ENCODE measurements at regions not wholly inside any gene's neighbourhood (a gene's known extent, or its start where the extent isn't known, plus 50 kb on each side); places are given as distances from the start of the nearest gene placed in this dataset.

DNA sequence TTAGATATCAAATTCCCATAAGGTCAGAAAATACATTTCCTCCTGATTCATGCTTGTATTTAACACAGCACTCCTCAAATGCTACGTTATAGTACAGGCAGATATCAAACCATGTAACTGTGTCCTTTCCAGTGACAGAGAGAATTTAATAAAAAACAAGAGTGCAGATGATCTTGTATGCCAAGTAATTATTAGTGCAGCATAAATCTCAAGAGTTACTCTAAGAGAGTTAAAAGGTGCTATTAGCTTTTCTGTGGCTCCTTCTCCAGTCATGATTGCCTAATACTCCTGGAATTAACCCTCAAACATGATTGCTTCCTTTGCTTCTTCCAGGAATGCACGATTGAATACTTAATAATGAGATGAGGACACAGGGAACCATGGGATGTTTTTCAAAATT is 413.0 kb upstream of the DPH6 start:
- no peaks in the 10 kb centered on the region for H3K4me1 ChIP-seq (ENCODE audit: control insufficient read depth, insufficient read depth, low read length)
- intact Hi-C loops (cut with micrococcal nuclease; ENCODE audit: unreplicated experiment) (no loop called here), in situ Hi-C loops (cut with MboI) (no loop called here)
- H4K20me1 ChIP-seq (ENCODE audit: control insufficient read depth, insufficient read depth), result no peaks in the 10 kb centered on the region
- FAIRE-seq (no peak), ATAC-seq (no peak), DNase-seq (ENCODE audit: low read depth, low spot score) (no peak)
- no peaks in the 10 kb centered on the region for H3K36me3 ChIP-seq (ENCODE audit: control insufficient read depth in 2 of 2, insufficient read depth in 2 of 2, low read length in 1 of 2)
- H3K27ac ChIP-seq (ENCODE audit: control insufficient read depth, insufficient read depth), result no peak overlapping the region
- 3% methylated on average over 2 of the region's 2 CpGs for WGBS (ENCODE audit: insufficient coverage, insufficient replicate concordance, low lambda C conversion rate, missing lambda C conversion rate)
- no peaks in the 10 kb centered on the region for H3K79me2 ChIP-seq (ENCODE audit: control insufficient read depth, insufficient read depth, low read length)
- CTCF ChIA-PET, result no interaction called here
- no TSS peak for BruUV-seq (replicated peaks)
- POLR2A ChIA-PET, result no interaction called here
- RAD21 ChIA-PET (ENCODE audit: unreplicated experiment), result no interaction called here
- SMC1A ChIA-PET (ENCODE audit: uncharacterized antibody, unreplicated experiment), result no interaction called here
- no peak overlapping the region for H2AFZ ChIP-seq (ENCODE audit: control insufficient read depth, low read depth, low read length)
- H3K4me3 ChIP-seq, result no peak overlapping the region
- H3K9ac ChIP-seq (ENCODE audit: control insufficient read depth, insufficient read depth, low read length), result no peak overlapping the region
- H3K9me3 ChIP-seq (replicated peaks; ENCODE audit: control insufficient read depth, insufficient read depth, low read length), result no peaks in the 10 kb centered on the region
- no peak overlapping the region for H3K4me2 ChIP-seq (ENCODE audit: control insufficient read depth, insufficient read depth)
- no peaks in the 10 kb centered on the region for H3K27me3 ChIP-seq (replicated peaks in 1 of 2; ENCODE audit: control insufficient read depth in 2 of 2, insufficient read depth in 2 of 2, low read length in 1 of 2)
- TF ChIP-seq, protein P1, sequence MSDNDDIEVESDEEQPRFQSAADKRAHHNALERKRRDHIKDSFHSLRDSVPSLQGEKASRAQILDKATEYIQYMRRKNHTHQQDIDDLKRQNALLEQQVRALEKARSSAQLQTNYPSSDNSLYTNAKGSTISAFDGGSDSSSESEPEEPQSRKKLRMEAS (IDR thresholded peaks at IDR 0.05; ENCODE audit: low read depth, low read length), result no peak
- no peak for TF ChIP-seq BMI1 (IDR thresholded peaks at IDR 0.05; ENCODE audit: borderline replicate concordance)
- TF ChIP-seq EED (IDR thresholded peaks at IDR 0.05; ENCODE audit: low read depth), result no peak
- TF ChIP-seq HDAC6 (IDR thresholded peaks at IDR 0.05; ENCODE audit: unreplicated experiment), result no peak
- no peak for TF ChIP-seq NR2C1 (IDR thresholded peaks at IDR 0.05)

DNA sequence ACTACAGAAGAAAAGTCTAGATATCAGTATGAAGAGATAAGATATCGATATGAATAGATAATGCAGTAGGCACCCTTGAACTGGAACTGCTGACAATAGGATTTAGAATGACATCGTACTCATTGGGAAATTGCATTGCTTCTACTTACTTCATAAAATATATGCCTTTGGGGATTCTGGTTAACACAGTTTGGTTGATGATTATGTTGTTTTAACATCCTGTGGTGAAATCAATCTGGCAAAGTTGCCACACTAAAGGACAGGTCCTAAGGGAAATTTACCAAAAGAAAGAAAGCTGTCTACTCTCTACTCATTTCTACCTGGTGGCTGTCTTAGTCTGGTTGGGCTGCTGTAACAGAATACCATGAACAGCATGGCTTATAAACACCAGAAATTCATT is 417.4 kb upstream of the DPH6 start:
- no peaks in the 10 kb centered on the region for H3K4me1 ChIP-seq (ENCODE audit: control insufficient read depth, insufficient read depth, low read length)
- H3K79me2 ChIP-seq (ENCODE audit: control insufficient read depth, insufficient read depth, low read length), result no peaks in the 10 kb centered on the region
- DNase-seq (ENCODE audit: low read depth, low spot score) (no peak), ATAC-seq (no peak), FAIRE-seq (no peak)
- H3K36me3 ChIP-seq (ENCODE audit: control insufficient read depth in 2 of 2, insufficient read depth in 2 of 2, low read length in 1 of 2), result no peaks in the 10 kb centered on the region
- H2AFZ ChIP-seq (ENCODE audit: control insufficient read depth, low read depth, low read length), result no peak overlapping the region
- WGBS (ENCODE audit: insufficient coverage, insufficient replicate concordance, low lambda C conversion rate, missing lambda C conversion rate), result 70% methylated on average over 2 of the region's 2 CpGs
- CTCF ChIA-PET, result no interaction called here
- H3K9ac ChIP-seq (ENCODE audit: control insufficient read depth, insufficient read depth, low read length), result no peak overlapping the region
- H3K9me3 ChIP-seq (replicated peaks; ENCODE audit: control insufficient read depth, insufficient read depth, low read length), result no peaks in the 10 kb centered on the region
- no peak overlapping the region for H3K27ac ChIP-seq (ENCODE audit: control insufficient read depth, insufficient read depth)
- in situ Hi-C loops (cut with MboI) (no loop called here), intact Hi-C loops (cut with micrococcal nuclease; ENCODE audit: unreplicated experiment) (no loop called here)
- no peaks in the 10 kb centered on the region for H3K27me3 ChIP-seq (replicated peaks in 1 of 2; ENCODE audit: control insufficient read depth in 2 of 2, insufficient read depth in 2 of 2, low read length in 1 of 2)
- no peak overlapping the region for H3K4me2 ChIP-seq (ENCODE audit: control insufficient read depth, insufficient read depth)
- no peak overlapping the region for H3K4me3 ChIP-seq
- POLR2A ChIA-PET, result no interaction called here
- SMC1A ChIA-PET (ENCODE audit: uncharacterized antibody, unreplicated experiment), result no interaction called here
- H4K20me1 ChIP-seq (ENCODE audit: control insufficient read depth, insufficient read depth), result no peaks in the 10 kb centered on the region
- no TSS peak for BruUV-seq (replicated peaks)
- RAD21 ChIA-PET (ENCODE audit: unreplicated experiment), result no interaction called here
- TF ChIP-seq EED (IDR thresholded peaks at IDR 0.05; ENCODE audit: low read depth) (no peak), ASH2L (IDR thresholded peaks at IDR 0.05; ENCODE audit: borderline replicate concordance, low read depth) (no peak), GATAD2B (conservative IDR thresholded peaks at IDR 0.05; ENCODE audit: low read depth) (no peak), SIX5 (IDR thresholded peaks at IDR 0.05; ENCODE audit: low read depth, low read length, severe bottlenecking) (no peak), NFXL1 (IDR thresholded peaks at IDR 0.05; ENCODE audit: borderline replicate concordance) (no peak), SMAD1 (IDR thresholded peaks at IDR 0.05; ENCODE audit: low read depth, partially characterized antibody) (no peak), IRF4 (IDR thresholded peaks at IDR 0.05; ENCODE audit: low read depth, low read length) (no peak), ZNF592 (IDR thresholded peaks at IDR 0.05) (no peak)
- TF ChIP-seq, protein P2, sequence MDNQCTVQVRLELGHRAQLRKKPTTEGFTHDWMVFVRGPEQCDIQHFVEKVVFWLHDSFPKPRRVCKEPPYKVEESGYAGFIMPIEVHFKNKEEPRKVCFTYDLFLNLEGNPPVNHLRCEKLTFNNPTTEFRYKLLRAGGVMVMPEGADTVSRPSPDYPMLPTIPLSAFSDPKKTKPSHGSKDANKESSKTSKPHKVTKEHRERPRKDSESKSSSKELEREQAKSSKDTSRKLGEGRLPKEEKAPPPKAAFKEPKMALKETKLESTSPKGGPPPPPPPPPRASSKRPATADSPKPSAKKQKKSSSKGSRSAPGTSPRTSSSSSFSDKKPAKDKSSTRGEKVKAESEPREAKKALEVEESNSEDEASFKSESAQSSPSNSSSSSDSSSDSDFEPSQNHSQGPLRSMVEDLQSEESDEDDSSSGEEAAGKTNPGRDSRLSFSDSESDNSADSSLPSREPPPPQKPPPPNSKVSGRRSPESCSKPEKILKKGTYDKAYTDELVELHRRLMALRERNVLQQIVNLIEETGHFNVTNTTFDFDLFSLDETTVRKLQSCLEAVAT (IDR thresholded peaks at IDR 0.05), result no peak

All from GM12878 (cell line).